Fibroblast of skin of left biceps (primary cell): ENCODE measurements at regions not wholly inside any gene's neighbourhood (a gene's known extent, or its start where the extent isn't known, plus 50 kb on each side); places are given as distances from the start of the nearest gene placed in this dataset.

Experiments
- DNase-seq, 2 experiments: peaks; one replicate each; pipeline ENCODE4 v3.0.0-alpha.2; 2013; ENCODE audit warnings: low read depth in 2 of 2

DNA sequence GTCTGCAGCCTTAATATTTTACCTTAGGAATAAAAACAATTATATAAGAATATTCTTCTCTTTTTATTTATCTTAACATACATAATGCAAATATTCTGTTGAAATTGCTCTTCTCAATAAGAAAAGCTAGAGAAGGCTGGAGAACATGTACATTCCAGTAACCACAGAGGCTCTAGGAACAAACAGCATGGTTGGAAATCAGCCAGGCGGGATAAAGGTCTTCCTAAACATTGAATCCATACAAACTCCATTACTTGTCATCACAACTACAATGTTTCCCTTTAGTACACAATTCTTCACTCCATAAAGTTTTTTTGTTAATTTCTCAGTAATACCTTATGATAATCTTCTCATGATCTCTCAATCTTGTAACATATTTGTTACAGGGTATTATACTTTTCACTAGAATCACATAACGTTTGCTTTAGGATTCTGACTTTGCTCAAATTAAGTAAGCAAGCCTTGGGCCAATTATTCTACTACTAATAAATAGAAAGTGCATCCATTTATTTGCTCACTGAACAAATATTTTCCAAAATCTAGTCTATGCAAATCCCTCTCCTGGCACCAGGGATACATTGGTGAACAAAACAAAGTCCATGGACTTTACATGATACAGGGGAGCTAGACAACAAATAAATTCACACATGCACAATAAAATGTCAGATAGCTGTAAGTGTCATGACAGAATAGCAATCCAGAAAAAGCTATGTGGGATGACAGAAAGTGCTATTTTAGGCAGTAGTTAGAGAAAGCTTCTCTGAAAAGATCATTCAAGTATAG, 237.5 kb upstream of the TMTC1 start:
- peak in 1 of 2 experiments; percentile 37 for DNase-seq

DNA sequence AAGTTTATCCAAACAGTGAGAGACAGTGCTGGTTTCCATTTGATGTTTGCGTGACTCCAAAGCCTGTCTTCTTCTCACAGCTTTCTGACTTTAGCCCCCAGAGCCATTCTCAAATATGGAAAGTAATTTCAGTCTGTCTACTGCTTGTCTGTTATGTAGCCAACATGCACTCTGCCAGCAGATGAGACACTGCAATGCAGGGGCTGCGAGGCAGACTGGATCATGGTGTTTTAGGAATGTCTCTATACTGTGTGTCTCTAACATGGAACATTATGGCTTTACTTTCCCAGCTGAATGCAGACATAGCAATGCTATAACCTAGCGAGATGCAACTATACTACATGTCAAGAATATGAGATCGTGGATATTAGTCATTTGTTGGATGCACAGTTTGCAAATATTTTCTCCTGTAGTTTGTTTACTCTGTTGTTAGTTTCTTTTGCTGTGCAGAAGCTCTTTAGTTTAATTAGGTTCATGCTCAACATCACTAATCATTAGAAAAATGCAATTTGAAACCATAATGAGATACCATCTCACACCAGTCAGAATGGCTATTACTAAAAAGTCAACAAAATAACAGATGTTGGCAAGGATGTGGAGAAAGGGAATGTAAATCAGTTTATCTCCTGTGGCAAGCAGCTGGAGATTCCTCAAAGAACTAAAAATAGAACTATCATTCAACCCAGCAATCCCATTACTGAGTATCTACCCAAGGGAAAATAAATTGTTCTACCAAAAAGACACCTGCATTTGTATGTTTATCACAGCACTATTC, 235.8 kb upstream of the TMTC1 start:
- DNase-seq, result no peak

DNA sequence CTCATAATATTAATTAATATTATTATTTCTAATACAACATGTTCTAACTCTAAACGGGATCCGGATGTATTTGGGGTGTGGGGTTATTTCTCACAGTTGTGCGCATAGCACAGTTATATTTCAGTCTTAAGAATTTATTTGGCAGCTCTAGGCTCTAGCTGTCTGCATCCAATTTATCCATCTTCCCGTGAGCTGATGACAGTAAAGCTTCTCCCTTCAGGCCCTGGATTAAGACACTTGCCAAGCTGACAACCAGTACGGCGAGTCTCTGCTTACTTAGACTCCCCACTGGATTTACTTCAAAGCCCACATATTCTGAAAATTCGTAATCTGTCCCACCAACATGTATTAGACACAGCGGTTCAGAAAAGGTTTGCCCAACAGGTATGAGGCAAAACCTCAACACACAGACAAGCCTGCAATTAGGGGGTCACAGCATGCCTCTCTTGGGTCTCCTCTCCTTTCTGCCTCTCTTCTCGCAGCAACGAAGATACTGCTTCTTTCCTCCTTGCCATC, 232.9 kb upstream of the TMTC1 start:
- DNase-seq, result no peak

DNA sequence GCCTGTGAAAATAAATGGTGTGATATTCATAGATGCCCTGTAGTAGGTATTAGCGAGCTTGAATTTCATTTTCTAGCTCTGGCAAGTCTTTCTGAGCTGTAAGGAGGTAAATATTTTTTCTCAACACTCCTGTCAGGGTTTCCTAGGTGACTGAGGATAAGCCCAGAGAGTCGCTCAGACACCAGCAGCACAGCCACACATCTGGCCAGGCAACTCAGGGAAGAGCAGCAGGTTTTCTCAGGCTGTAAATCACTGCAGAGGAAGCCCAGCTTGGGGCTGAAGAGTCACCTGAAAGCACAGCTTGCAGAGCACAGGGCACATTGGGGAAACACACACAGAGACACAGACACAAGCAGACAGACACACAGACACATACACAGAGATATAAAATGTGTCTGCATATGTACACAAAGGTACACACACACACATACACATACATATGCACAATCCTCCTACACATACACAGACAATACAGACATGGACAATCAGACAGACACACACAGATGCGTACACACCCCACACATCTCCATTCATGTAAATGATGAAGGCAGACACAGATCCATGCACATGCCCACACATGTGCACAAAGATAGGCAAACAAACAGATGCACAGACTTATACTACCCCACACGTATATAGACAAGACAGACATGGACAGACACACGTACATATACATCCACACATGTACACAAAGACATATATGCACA, 232.0 kb upstream of the TMTC1 start:
- no peak for DNase-seq

DNA sequence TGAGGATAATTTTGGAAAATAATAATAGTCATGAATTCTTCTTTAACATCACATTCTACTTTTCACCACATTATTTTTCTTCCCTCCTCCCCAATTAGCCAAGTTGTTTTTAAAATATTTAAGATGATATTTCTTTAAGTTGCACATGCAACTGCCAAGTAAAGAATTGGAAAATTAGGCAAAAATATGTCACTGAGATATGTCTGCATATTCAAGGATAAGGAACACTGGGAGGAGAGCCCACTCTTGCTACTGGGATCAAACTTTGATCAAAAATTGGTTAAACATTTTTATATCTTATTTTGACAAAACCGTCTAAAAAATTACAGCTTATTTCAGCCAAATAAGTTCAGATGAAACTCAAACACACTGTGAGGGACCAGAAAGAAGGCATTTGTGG, 231.2 kb upstream of the TMTC1 start:
- no peak for DNase-seq

DNA sequence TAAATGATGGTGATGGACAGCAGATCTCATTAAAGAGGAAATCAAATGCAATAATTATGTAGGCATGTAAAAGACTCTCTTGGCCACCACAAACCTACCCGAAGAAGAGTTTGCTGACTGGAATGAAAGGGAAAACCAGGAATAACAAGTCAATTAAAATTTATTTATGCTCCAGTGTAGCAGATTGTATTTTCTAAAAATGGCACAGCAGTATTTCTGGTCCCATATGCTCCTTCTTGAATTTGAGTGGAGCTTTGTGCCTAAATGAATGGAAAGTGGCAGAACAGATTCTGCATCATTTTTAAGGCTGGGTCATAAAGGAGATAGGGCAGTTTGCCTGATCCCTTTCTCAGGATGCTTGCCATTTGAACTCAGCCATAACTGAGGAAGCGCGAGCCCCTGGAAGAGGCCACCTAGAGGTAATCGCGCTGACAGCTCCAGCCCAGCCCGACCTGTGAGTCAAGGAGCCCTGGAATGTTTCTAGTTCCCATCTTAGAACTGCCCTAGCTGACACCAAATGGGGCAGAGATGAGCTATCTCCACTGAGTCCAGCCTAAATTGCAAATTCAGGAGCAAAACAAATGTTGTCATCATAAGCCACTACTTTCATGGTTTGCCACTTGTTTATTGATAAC, 229.2 kb upstream of the TMTC1 start:
- DNase-seq, result no peak

DNA sequence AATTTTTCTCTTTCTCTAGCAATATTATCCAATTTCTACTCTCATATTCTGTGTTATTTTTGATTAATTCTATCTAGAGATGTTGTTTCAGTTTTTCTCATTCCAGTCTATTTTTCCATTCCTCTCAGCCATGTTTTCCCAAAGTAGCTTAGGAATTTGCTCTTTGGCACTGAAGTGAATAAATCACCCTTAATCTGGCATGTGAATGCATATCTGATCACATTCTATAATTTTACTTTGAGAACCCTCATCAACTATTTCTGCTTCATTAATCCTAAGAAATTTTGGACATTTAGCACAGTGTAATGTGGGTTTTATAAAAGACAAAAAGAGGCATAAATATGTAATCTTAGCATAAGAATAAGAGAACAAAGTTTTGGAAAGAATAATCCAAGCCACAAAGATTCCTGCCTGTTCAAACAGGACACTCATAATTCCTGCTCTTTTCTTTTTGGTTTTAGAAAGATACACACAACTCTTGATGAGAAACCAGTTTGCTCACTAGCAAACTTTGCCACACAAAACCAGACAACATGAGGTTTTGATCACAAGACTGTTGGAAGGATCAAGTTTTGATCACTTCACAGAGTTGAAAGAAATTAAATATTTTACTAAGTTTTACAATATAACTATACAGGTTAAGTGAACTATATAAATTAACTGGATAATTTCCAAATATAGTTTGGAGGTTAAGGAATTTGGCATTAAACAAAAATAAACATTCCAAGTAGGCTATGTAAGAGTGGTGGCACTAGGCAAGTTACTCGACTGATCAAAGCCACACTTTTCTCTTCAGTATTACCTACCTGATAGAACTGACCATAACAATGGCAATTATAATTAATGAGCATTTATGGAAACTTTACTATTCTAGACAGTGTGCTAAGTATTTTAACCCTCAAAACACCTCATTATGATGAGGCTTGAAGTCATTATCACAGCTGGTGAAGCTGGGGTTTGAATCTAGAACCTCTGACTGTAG, 226.6 kb upstream of the TMTC1 start:
- DNase-seq, result peak in 1 of 2 experiments; percentile 24

DNA sequence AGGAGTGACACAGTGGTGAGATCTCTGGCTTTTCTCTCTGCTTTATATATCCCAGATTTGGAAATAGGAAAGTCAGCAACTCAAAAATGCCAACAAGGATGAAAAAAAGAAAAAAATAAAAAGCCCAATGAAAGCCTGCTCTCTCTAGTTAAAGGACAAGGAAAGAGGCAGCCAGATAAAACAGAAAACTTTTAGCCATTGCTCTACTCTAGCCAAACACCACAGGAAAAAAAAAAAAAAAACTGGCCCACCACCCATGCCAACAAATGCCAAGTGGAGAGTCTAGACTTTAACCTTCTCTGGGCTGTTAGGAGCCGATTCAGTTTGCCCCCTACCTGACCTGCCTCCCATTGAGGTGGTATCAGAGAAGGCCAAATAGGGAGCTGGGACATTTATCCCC, 222.3 kb upstream of the TMTC1 start:
- no peak for DNase-seq

DNA sequence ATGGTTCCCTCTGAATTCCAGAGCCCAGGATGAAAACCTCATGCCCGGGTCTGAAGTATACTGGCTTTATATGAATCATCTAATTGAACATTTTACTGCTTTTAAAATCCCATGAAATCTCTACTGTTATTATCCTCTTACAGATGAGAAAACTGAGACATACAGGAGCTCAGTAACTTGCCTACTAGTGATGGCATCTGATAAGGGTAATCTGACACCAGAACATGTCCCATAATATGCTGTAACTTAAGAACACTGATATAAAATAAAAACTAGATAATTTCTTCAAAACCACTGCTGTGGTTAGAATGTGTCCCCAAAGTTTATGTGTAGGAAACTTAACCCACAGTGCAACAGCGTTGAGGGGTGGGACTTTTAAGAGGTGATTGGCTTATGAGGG, 219.6 kb upstream of the TMTC1 start:
- no peak for DNase-seq

DNA sequence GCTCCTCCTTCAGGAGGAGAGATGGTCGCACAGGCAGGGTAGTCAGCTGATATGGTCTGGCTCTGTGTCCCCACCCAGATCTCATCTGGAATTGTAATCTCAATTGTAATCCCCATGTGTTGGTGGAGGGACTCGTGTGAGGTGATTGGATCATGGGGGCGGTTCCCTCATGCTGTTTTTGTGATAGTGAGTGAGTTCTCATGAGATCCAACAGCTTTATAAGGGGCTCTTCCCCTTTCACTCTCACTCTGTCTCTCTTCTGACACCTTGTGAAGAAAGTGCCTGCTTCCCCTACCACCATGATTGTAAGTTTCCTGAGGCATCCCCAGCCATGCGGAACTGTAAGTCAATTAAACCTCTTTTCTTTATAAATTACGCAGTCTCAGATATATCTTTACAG, 218.9 kb upstream of the TMTC1 start:
- no peak for DNase-seq

DNA sequence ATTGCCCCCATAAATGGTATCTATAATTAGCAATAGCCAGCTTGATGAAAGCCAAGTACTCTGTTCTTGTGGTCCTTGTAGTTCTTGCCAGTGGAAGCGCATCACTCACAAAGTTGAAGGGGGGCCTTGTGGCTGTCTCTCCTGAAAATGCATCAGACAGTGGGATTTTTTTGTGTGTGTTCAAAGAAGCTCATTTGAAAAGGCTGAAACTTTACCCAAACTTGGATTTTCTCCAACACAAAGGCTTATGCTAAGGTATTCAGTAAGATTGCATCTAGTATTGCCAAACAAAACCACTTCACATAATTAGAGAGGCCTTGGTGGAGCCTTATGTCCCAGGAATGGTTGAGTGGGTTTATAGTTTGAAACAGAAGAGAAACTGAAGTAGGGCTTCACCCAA, 216.7 kb upstream of the TMTC1 start:
- DNase-seq, result no peak

DNA sequence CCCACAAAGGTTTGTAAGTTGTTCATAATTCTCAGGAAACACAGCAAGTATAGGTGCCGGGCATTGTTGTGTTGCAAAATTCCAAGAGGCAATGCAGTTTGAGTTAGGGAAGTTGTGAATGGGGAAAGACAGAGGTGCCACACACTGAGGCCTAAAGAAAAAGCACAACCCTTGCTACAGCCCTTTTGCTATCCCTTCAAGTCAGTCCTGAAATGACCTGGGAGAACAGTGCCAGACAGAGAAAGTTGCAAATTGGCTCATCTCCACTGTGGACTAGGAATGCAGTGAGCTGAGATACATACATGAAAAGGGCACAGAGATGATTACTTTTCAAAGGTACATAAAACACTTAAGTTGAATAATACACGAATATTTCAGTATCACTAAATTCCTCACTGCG, 213.3 kb upstream of the TMTC1 start:
- DNase-seq, result no peak

DNA sequence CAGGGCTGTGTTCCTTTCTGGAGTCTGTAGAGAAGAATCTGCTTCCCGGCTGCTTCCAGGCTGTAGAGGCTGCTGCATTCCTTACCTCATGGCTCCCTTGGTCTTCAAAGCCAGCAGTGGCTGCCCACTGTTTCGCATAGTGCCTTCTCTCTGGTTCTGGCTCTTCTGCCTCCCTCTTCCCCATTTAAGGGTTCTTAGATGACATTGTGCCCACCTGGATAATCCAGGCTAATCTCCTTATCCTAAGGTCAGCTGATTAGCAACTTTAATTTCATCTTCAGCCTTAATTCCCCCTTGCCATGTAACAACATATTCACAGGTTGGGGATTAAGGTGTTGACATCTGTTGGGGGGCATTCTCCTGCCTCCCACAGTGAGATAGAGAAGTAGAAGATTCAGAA, 208.6 kb upstream of the TMTC1 start:
- no peak for DNase-seq

DNA sequence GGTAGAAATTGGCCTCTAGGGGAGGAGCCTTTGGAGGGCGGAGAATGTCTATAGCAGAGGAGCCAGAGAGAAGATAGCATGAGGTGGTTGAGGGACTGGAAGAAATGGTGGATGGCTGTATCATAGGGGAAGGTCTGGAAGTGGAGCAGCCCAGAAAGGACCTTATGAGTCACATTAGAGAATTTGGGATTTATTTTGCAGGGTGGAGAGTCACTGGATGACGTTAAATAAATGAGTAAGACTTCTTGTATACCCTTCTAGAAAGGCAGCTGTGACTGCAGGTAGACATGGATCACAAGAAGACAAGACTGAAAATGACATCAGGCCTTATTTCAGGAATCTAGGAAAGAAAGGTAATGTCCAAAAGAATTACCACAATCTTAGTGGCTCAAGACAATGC, 208.2 kb upstream of the TMTC1 start:
- DNase-seq, result no peak

DNA sequence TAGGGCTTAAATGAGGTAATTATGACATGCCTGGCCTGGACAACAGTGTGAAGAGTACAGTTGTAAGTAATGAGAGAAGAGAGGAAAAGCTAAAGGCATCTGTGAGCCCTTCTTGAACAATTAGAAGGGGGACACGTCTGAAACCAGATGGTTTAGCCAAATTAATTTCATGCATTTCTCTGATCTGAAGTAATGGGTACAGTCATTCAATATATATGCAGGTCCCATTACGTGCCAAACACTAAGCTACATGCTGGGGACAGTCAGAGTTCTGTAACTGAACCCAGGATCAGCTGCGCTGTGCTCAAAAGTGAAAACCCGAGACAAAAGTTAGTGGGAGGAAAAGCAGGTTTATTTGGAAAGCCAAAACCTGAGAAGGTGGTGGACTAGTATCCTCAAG, 207.2 kb upstream of the TMTC1 start:
- DNase-seq, result no peak

DNA sequence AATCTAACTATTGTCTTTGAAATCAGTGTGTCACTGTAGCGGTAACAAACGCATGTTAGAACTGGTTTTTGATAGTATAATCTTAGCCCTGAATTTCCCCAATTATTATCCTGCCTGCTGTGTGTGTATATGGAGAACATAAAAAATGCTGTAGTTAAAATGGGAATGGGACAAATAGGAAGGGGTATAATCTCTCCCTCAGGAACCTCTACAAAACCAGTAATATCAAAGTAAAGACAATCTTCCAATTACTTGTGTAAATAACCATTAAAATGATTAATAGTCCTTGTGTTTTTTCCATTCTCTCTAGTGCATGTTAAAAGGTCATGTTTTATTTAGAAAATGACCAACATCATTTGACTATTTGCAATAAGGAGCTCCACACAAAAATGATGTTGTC, 200.1 kb upstream of the TMTC1 start:
- no peak for DNase-seq

DNA sequence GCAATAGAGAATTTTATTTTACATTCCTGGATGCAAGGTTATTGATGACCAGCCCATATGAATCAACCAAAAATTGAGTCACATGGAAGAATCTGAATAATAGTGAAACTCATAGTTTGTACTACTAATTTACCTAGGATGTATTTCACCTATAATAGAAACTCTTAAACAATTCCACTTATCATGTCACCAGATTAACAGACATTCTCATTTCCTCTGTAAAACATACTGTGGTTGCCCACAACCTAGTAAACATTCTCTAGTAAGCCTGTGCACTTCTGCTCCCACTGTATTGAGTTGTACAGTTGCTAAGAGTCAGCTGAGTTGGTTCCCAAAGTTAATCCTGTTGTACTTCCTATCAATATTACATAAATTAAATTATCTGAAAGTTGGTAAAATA, 196.6 kb upstream of the TMTC1 start:
- DNase-seq, result no peak

DNA sequence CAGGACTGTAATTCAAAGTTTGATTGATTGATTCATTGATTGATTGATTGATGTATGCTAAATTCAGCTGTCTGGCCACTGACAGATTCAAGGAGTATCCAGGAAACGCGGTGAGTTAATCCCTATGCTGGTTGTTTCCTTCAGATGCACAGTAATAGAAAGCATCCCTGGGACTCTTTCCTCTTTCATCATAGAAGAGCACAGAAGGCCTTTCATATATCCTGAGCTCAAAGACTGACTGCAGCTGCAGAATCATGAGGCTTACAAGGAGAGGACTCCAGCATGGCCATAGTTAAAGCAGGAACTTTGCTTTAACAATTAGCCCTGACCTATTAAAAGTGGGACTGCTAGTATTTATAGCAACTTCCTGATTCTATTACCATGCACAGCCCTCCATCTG, 187.7 kb upstream of the TMTC1 start:
- DNase-seq, result no peak

DNA sequence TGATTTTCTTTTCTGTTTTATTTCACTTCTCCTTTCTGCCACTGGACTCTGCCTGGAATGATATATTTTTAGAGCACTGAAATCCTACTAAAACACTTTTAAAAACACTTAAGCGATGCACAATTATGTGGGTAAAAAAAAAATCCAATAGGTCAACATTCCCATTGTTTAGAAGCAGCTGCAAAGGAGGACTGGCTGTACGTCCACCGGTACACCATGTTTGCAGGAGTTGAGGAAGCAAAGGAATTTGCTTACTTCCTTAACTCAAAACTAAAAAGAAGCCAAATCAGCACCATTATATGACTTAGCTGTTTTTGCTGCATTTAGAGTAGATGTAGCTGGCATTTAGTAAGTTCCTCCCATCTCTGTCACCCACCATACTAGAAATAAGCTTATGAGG, 186.8 kb upstream of the TMTC1 start:
- no peak for DNase-seq

DNA sequence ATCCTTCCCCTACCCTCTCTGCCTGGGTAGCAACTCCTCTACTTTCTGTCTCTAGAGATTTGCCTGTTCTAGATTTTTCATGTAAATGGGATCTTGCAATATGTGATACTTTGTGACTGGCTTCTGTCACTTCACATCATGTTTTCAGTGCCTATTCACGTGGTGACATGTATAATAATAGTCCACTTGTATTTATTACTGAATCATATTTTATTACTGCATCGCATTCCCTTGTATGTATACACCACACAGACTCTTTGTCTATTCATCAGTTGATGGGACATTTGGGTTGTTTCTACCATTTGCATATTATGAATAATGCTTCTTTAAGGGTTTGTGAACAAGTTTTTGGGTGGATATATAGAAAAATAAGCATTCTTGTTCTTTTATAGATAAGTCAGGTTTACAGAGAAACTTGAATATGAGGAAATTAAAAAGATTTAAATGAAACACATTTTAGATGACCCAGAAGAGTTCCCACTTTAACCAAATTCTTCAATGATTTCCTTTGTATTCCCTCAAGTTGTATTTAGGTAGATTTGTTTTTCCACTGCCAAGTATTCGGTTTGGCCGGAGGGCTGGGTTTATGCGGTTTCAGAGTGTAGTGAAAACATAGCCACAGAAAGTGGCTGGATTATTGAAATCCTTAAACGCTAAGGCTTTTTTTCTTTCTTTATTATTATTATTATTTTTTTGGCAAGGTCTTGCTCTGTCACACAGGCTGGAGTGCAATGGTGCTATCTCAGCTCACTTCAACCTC, 178.7 kb upstream of the TMTC1 start:
- DNase-seq, result no peak
